DND-41 (cell line): ENCODE measurements at regions not wholly inside any gene's neighbourhood (a gene's known extent, or its start where the extent isn't known, plus 50 kb on each side); places are given as distances from the start of the nearest gene placed in this dataset.
A peak's percentile ranks its signal among the peaks of the same experiment; 100 is the strongest.
"Not testable (repeated sequence)": the region's sequence is repeated elsewhere in the genome, so short reads cannot be mapped to it uniquely, and the experiment has no call there.

ENCODE experiments used
- ATAC-seq: fragments of 200-7000 bp; cut with Tn5 transposase; 3 replicates; pipeline ENCODE4 v1.9.1; 2021; ENCODE audit warnings: low read depth; ENCODE audit not compliant: insufficient read depth
- DNase-seq: peaks from one replicate; pipeline ENCODE4 v3.0.0-alpha.2; 2020
- H2AFZ ChIP-seq: 2 replicates; pipeline ENCODE4 v1.6.0; 2012; ENCODE audit warnings: low read depth, low read length
- H3K27ac ChIP-seq: 2 replicates; pipeline ENCODE4 v1.5.1; 2012; ENCODE audit warnings: low read length, inconsistent platforms
- H3K27me3 ChIP-seq: fragments of 200-600 bp; sonication (generic); 2 replicates; pipeline ENCODE4 v1.6.0; 2012; ENCODE audit warnings: low read length, mild to moderate bottlenecking, inconsistent platforms; ENCODE audit not compliant: insufficient read depth, poor library complexity
- H3K36me3 ChIP-seq: 2 replicates; pipeline ENCODE4 v1.5.1; 2012; ENCODE audit warnings: low read length, inconsistent platforms; ENCODE audit not compliant: insufficient read depth
- H3K4me1 ChIP-seq: 2 replicates; pipeline ENCODE4 v1.5.1; 2012; ENCODE audit warnings: mild to moderate bottlenecking, low read length; ENCODE audit not compliant: insufficient read depth
- H3K4me2 ChIP-seq: 2 replicates; pipeline ENCODE4 v1.6.0; 2012; ENCODE audit warnings: mild to moderate bottlenecking, moderate library complexity, low read length, inconsistent platforms; ENCODE audit not compliant: insufficient read depth
- H3K4me3 ChIP-seq, 2 experiments: fragments of 200-600 bp in 1 of 2; shearing (Covaris generic) in 1 of 2; 2 replicates each; pipeline ENCODE4 v1.5.1; 2012 to 2016; ENCODE audit warnings: inconsistent platforms in 2 of 2, low read length in 2 of 2, mild to moderate bottlenecking in 2 of 2, low read depth in 1 of 2, moderate library complexity in 1 of 2
- H3K79me2 ChIP-seq: 2 replicates; pipeline ENCODE4 v1.6.0; 2012; ENCODE audit warnings: low read length, inconsistent platforms; ENCODE audit not compliant: insufficient read depth
- H3K9ac ChIP-seq: 2 replicates; pipeline ENCODE4 v1.6.0; 2012; ENCODE audit warnings: low read depth, mild to moderate bottlenecking, inconsistent platforms, low read length, moderate library complexity
- H3K9me3 ChIP-seq: 2 replicates; pipeline ENCODE4 v1.5.1; 2012; ENCODE audit warnings: low read length, moderate library complexity, mild to moderate bottlenecking, inconsistent platforms; ENCODE audit not compliant: insufficient read depth, severe bottlenecking
- H4K20me1 ChIP-seq: 2 replicates; pipeline ENCODE4 v1.6.0; 2012; ENCODE audit warnings: low read length; ENCODE audit not compliant: insufficient read depth
- EZH2 ChIP-seq: IDR thresholded peaks from 3 replicates; pipeline ENCODE4 v1.6.1; 2012; ENCODE audit warnings: borderline replicate concordance, low read depth, mild to moderate bottlenecking, moderate library complexity, low read length, inconsistent platforms; ENCODE audit not compliant: severe bottlenecking
- TF ChIP-seq, protein P1 (sequence below): IDR thresholded peaks from 2 replicates; pipeline ENCODE4 v1.5.1; 2012; ENCODE audit warnings: borderline replicate concordance, low read length, moderate library complexity, mild to moderate bottlenecking; ENCODE audit not compliant: poor library complexity, severe bottlenecking; ENCODE audit errors: extremely low read depth

DNA sequence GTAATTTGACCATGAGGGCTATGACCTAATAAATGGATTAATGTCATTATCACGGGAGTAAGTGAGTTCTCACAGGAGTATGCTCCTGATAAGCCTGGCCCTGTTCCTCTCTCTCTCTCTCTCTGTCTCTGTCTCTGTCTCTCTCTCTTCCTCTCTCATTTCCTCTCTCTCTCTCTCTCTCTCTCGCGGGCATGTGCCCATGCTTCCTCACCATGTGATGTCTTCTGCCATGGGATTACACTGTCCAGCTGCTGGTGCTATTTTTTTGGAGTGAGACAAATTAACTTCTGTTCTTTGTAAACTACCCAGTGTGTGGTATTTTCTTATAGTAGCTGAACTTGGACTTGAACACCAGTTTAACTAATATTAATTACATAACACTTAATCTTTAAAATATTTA lies 374.3 kb upstream of the GJE1 start:
- Histone ChIP-seq H3K9ac (no peak overlapping the region), H3K27me3 (no peaks in the 10 kb centered on the region), H3K27ac (no peak overlapping the region), H3K4me2 (no peak overlapping the region), H3K9me3 (no peaks in the 10 kb centered on the region), H3K79me2 (no peaks in the 10 kb centered on the region), H4K20me1 (no peaks in the 10 kb centered on the region), H3K4me3 (no peak overlapping the region), H3K36me3 (no peaks in the 10 kb centered on the region), H3K4me1 (no peaks in the 10 kb centered on the region), H2AFZ (no peak overlapping the region)
- DNase-seq (no peak), ATAC-seq (no peak)
- TF ChIP-seq EZH2: no peak
- TF ChIP-seq, protein P1, sequence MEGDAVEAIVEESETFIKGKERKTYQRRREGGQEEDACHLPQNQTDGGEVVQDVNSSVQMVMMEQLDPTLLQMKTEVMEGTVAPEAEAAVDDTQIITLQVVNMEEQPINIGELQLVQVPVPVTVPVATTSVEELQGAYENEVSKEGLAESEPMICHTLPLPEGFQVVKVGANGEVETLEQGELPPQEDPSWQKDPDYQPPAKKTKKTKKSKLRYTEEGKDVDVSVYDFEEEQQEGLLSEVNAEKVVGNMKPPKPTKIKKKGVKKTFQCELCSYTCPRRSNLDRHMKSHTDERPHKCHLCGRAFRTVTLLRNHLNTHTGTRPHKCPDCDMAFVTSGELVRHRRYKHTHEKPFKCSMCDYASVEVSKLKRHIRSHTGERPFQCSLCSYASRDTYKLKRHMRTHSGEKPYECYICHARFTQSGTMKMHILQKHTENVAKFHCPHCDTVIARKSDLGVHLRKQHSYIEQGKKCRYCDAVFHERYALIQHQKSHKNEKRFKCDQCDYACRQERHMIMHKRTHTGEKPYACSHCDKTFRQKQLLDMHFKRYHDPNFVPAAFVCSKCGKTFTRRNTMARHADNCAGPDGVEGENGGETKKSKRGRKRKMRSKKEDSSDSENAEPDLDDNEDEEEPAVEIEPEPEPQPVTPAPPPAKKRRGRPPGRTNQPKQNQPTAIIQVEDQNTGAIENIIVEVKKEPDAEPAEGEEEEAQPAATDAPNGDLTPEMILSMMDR: no peak

DNA sequence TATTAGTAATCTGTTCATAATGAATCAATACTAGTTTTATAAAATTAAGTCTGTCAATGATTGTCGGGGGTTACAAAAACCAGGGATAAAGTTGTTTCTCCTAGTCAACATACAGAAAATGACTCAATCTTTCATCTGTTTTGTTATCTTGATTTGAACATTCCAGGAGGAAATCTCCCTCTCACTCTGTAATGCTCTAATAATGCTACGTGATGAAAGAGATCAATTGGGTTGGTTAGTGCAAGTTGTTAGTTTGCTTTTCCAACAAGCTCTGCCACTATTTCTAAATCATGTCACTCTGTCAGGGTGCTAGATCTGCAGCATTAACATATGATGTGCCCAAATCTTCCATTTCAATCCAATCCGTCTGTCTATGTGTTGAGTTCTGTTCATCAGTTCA lies 379.5 kb upstream of the GJE1 start:
- no peak for DNase-seq
- no peaks in the 10 kb centered on the region for H3K9me3 ChIP-seq
- H3K79me2 ChIP-seq: no peaks in the 10 kb centered on the region
- H4K20me1 ChIP-seq: no peaks in the 10 kb centered on the region
- H3K4me3 ChIP-seq: no peak overlapping the region
- no peaks in the 10 kb centered on the region for H3K4me1 ChIP-seq
- ATAC-seq: no peak
- no peak overlapping the region for H3K9ac ChIP-seq
- H3K27ac ChIP-seq: no peak overlapping the region
- TF ChIP-seq EZH2: no peak
- TF ChIP-seq, protein P1: no peak
- H3K36me3 ChIP-seq: no peaks in the 10 kb centered on the region
- no peaks in the 10 kb centered on the region for H3K27me3 ChIP-seq
- H3K4me2 ChIP-seq: no peak overlapping the region
- no peak overlapping the region for H2AFZ ChIP-seq

DNA sequence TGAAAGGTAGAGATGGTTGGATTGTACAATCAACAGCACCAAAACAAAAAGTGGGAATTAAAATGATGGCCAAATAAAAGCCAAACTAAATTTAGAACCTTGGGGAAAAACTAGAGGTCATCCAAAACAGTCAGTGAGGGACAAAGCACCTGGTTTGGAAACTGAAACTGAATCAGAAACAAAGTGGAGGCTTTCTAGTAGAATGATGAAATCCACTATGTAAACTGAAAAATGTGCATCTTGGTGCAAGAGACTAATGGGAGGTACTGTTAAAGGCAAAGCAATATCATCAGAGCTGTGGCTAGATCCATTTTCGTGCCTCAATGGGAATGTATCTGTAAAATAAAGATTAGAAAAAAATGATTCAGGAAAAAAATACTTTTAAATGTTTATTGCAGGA lies 380.0 kb upstream of the GJE1 start:
- Histone ChIP-seq H3K4me2 (no peak overlapping the region), H3K9me3 (no peaks in the 10 kb centered on the region), H3K4me1 (no peaks in the 10 kb centered on the region), H3K79me2 (no peaks in the 10 kb centered on the region), H3K36me3 (no peaks in the 10 kb centered on the region), H3K4me3 (no peak overlapping the region), H3K27me3 (no peaks in the 10 kb centered on the region), H4K20me1 (no peaks in the 10 kb centered on the region), H3K9ac (no peak overlapping the region), H3K27ac (no peak overlapping the region), H2AFZ (no peak overlapping the region)
- ATAC-seq: peak; percentile 55; the same call in 2 of the 3 replicates
- TF ChIP-seq, protein P1: no peak
- TF ChIP-seq EZH2: no peak
- no peak for DNase-seq

DNA sequence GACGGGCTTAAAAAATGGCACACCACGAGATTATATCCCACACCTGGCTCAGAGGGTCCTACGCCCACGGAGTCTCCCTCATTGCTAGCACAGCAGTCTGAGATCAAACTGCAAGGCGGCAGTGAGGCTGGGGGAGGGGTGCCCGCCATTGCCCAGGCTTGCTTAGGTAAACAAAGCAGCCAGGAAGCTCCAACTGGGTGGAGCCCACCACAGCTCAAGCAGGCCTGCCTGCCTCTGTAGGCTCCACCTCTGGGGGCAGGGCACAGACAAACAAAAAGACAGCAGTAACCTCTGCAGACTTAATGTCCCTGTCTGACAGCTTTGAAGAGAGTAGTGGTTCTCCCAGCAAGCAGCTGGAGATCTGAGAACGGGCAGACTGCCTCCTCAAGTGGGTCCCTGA lies 386.4 kb upstream of the GJE1 start:
- H4K20me1 ChIP-seq, H3K36me3 ChIP-seq, DNase-seq, H3K9ac ChIP-seq, H3K4me2 ChIP-seq, H3K79me2 ChIP-seq, H3K4me3 ChIP-seq, H3K4me1 ChIP-seq, H3K27ac ChIP-seq, ATAC-seq, H2AFZ ChIP-seq, H3K9me3 ChIP-seq, H3K27me3 ChIP-seq: not testable (repeated sequence)
